Bronchial epithelial cell (primary cell): ENCODE measurements at regions not wholly inside any gene's neighbourhood (a gene's known extent, or its start where the extent isn't known, plus 50 kb on each side); places are given as distances from the start of the nearest gene placed in this dataset.
A peak's percentile ranks its signal among the peaks of the same experiment; 100 is the strongest.

ENCODE experiments used
- DNase-seq: peaks from one replicate; pipeline ENCODE4 v3.0.0-alpha.2; 2010; ENCODE audit warnings: low read depth
- FAIRE-seq: peaks from 2 replicates; lab custom pipeline; 2011; peaks lifted over from hg19 to GRCh38; lab: Jason Lieb, UNC
- H3K27me3 ChIP-seq: 2 replicates; pipeline ENCODE4 v1.5.1; 2011; ENCODE audit warnings: low read length; ENCODE audit not compliant: control insufficient read depth, insufficient read depth
- H3K36me3 ChIP-seq: 2 replicates; pipeline ENCODE4 v1.5.1; 2011; ENCODE audit warnings: low read length; ENCODE audit not compliant: control insufficient read depth, insufficient read depth
- H3K4me3 ChIP-seq: 2 replicates; pipeline ENCODE4 v1.5.1; 2011; ENCODE audit warnings: mild to moderate bottlenecking, low read depth, low read length, control low read depth
- CTCF ChIP-seq: IDR thresholded peaks from 2 replicates; pipeline ENCODE4 v1.5.1; 2011; ENCODE audit warnings: mild to moderate bottlenecking, moderate library complexity, low read length, control low read depth, inconsistent platforms; ENCODE audit not compliant: insufficient read depth, severe bottlenecking

GRCh38 chr4:188812644-188813043 is 673.4 kb downstream of the TRIML1 start:
- FAIRE-seq: no peak
- no peak for TF ChIP-seq CTCF
- Histone ChIP-seq H3K4me3 (no peak overlapping the region), H3K36me3 (no peaks in the 10 kb centered on the region), H3K27me3 (no peaks in the 10 kb centered on the region)
- no peak for DNase-seq

- TF ChIP-seq CTCF: no peak
- no peaks in the 10 kb centered on the region for H3K27me3 ChIP-seq
- FAIRE-seq (no peak), DNase-seq (no peak)
- H3K4me3 ChIP-seq: no peak overlapping the region
- no peaks in the 10 kb centered on the region for H3K36me3 ChIP-seq
Observed at GRCh38 chr4:188818300-188818699, 679.1 kb downstream of the TRIML1 start.

GRCh38 chr4:188819233-188819632 is 680.0 kb downstream of the TRIML1 start:
- no peak for DNase-seq

GRCh38 chr4:188821500-188821899 is 682.3 kb downstream of the TRIML1 start:
- FAIRE-seq (no peak), DNase-seq (no peak)
- no peaks in the 10 kb centered on the region for H3K27me3 ChIP-seq
- TF ChIP-seq CTCF: no peak
- H3K4me3 ChIP-seq: no peak overlapping the region
- H3K36me3 ChIP-seq: no peaks in the 10 kb centered on the region

More at GRCh38 chr4:188819233-188819632, 680.0 kb downstream of the TRIML1 start:
- no peak for FAIRE-seq
- Histone ChIP-seq H3K4me3 (no peak overlapping the region), H3K27me3 (no peaks in the 10 kb centered on the region), H3K36me3 (no peaks in the 10 kb centered on the region)
- no peak for TF ChIP-seq CTCF

GRCh38 chr4:188822698-188823097 is 683.5 kb downstream of the TRIML1 start:
- Histone ChIP-seq H3K36me3 (no peaks in the 10 kb centered on the region), H3K4me3 (no peak overlapping the region), H3K27me3 (no peaks in the 10 kb centered on the region)
- DNase-seq: no peak
- TF ChIP-seq CTCF: no peak
- FAIRE-seq: no peak

- FAIRE-seq (peak; percentile 7), DNase-seq (no peak)
- no peaks in the 10 kb centered on the region for H3K36me3 ChIP-seq
- TF ChIP-seq CTCF: no peak
- H3K27me3 ChIP-seq: no peaks in the 10 kb centered on the region
- H3K4me3 ChIP-seq: no peak overlapping the region
Observed at GRCh38 chr4:188824553-188824952, 685.3 kb downstream of the TRIML1 start.
